DND-41 (cell line): ENCODE measurements at regions not wholly inside any gene's neighbourhood (a gene's known extent, or its start where the extent isn't known, plus 50 kb on each side); places are given as distances from the start of the nearest gene placed in this dataset.
A peak's percentile ranks its signal among the peaks of the same experiment; 100 is the strongest.

Source experiments
- ATAC-seq: fragments of 200-7000 bp; cut with Tn5 transposase; 3 replicates; pipeline ENCODE4 v1.9.1; 2021; ENCODE audit warnings: low read depth; ENCODE audit not compliant: insufficient read depth
- DNase-seq: peaks from one replicate; pipeline ENCODE4 v3.0.0-alpha.2; 2020
- H2AFZ ChIP-seq: 2 replicates; pipeline ENCODE4 v1.6.0; 2012; ENCODE audit warnings: low read depth, low read length
- H3K27ac ChIP-seq: 2 replicates; pipeline ENCODE4 v1.5.1; 2012; ENCODE audit warnings: low read length, inconsistent platforms
- H3K27me3 ChIP-seq: fragments of 200-600 bp; sonication (generic); 2 replicates; pipeline ENCODE4 v1.6.0; 2012; ENCODE audit warnings: low read length, mild to moderate bottlenecking, inconsistent platforms; ENCODE audit not compliant: insufficient read depth, poor library complexity
- H3K36me3 ChIP-seq: 2 replicates; pipeline ENCODE4 v1.5.1; 2012; ENCODE audit warnings: low read length, inconsistent platforms; ENCODE audit not compliant: insufficient read depth
- H3K4me1 ChIP-seq: 2 replicates; pipeline ENCODE4 v1.5.1; 2012; ENCODE audit warnings: mild to moderate bottlenecking, low read length; ENCODE audit not compliant: insufficient read depth
- H3K4me2 ChIP-seq: 2 replicates; pipeline ENCODE4 v1.6.0; 2012; ENCODE audit warnings: mild to moderate bottlenecking, moderate library complexity, low read length, inconsistent platforms; ENCODE audit not compliant: insufficient read depth
- H3K4me3 ChIP-seq, 2 experiments: fragments of 200-600 bp in 1 of 2; shearing (Covaris generic) in 1 of 2; 2 replicates each; pipeline ENCODE4 v1.5.1; 2012 to 2016; ENCODE audit warnings: inconsistent platforms in 2 of 2, low read length in 2 of 2, mild to moderate bottlenecking in 2 of 2, low read depth in 1 of 2, moderate library complexity in 1 of 2
- H3K79me2 ChIP-seq: 2 replicates; pipeline ENCODE4 v1.6.0; 2012; ENCODE audit warnings: low read length, inconsistent platforms; ENCODE audit not compliant: insufficient read depth
- H3K9ac ChIP-seq: 2 replicates; pipeline ENCODE4 v1.6.0; 2012; ENCODE audit warnings: low read depth, mild to moderate bottlenecking, inconsistent platforms, low read length, moderate library complexity
- H3K9me3 ChIP-seq: 2 replicates; pipeline ENCODE4 v1.5.1; 2012; ENCODE audit warnings: low read length, moderate library complexity, mild to moderate bottlenecking, inconsistent platforms; ENCODE audit not compliant: insufficient read depth, severe bottlenecking
- H4K20me1 ChIP-seq: 2 replicates; pipeline ENCODE4 v1.6.0; 2012; ENCODE audit warnings: low read length; ENCODE audit not compliant: insufficient read depth
- EZH2 ChIP-seq: IDR thresholded peaks from 3 replicates; pipeline ENCODE4 v1.6.1; 2012; ENCODE audit warnings: borderline replicate concordance, low read depth, mild to moderate bottlenecking, moderate library complexity, low read length, inconsistent platforms; ENCODE audit not compliant: severe bottlenecking
- TF ChIP-seq, protein P1 (sequence below): IDR thresholded peaks from 2 replicates; pipeline ENCODE4 v1.5.1; 2012; ENCODE audit warnings: borderline replicate concordance, low read length, moderate library complexity, mild to moderate bottlenecking; ENCODE audit not compliant: poor library complexity, severe bottlenecking; ENCODE audit errors: extremely low read depth

GRCh38 chr2:45083175-45083574, 73.9 kb upstream of the SIX2 start:
- peak overlapping the region; percentile 11; the same call in 1 of the 2 replicates for H3K9ac ChIP-seq
- H3K4me3 ChIP-seq: no peak overlapping the region
- H3K27me3 ChIP-seq: no peaks in the 10 kb centered on the region
- no peaks in the 10 kb centered on the region for H4K20me1 ChIP-seq
- DNase-seq: peak; percentile 53
- peak overlapping the region; percentile 68 for H3K27ac ChIP-seq
- H3K4me1 ChIP-seq: peaks cover 19% of the 10 kb centered on the region
- peak overlapping the region; percentile 50; the same call in 1 of the 2 replicates for H2AFZ ChIP-seq
- no peaks in the 10 kb centered on the region for H3K36me3 ChIP-seq
- TF ChIP-seq, protein P1, sequence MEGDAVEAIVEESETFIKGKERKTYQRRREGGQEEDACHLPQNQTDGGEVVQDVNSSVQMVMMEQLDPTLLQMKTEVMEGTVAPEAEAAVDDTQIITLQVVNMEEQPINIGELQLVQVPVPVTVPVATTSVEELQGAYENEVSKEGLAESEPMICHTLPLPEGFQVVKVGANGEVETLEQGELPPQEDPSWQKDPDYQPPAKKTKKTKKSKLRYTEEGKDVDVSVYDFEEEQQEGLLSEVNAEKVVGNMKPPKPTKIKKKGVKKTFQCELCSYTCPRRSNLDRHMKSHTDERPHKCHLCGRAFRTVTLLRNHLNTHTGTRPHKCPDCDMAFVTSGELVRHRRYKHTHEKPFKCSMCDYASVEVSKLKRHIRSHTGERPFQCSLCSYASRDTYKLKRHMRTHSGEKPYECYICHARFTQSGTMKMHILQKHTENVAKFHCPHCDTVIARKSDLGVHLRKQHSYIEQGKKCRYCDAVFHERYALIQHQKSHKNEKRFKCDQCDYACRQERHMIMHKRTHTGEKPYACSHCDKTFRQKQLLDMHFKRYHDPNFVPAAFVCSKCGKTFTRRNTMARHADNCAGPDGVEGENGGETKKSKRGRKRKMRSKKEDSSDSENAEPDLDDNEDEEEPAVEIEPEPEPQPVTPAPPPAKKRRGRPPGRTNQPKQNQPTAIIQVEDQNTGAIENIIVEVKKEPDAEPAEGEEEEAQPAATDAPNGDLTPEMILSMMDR: peak; percentile 62
- no peak for TF ChIP-seq EZH2
- peak overlapping the region; percentile 11 for H3K4me2 ChIP-seq
- no peaks in the 10 kb centered on the region for H3K9me3 ChIP-seq
- ATAC-seq: peak; percentile 92
- H3K79me2 ChIP-seq: no peaks in the 10 kb centered on the region

DNA sequence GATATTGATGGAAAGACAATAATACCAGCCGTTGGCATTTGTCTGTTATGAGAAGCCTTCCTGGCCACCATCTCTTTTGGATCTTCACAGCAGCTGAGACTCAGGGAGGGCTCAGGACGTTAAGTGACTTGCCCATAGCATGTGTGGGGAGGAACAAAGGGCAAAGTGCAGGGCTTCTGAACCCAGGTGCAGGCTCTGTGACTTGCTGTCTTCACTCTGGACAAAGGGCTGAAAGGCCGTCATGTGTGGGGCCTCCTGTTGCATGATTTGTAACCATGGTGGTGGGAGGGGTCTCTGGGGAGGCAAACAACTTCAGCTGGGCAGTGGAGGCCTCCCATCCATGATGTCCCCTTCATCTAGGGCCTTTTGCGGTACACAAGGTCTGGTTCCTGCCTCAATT, 65.5 kb upstream of the SIX2 start:
- Histone ChIP-seq H3K4me3 (no peak overlapping the region), H3K9me3 (no peaks in the 10 kb centered on the region), H3K79me2 (no peaks in the 10 kb centered on the region), H3K4me1 (peaks cover 15% of the 10 kb centered on the region), H2AFZ (peak overlapping the region; percentile 48; the same call in 1 of the 2 replicates), H3K27me3 (no peaks in the 10 kb centered on the region), H3K9ac (no peak overlapping the region), H4K20me1 (no peaks in the 10 kb centered on the region), H3K36me3 (no peaks in the 10 kb centered on the region), H3K4me2 (no peak overlapping the region), H3K27ac (peak overlapping the region; percentile 59; the same call in 1 of the 2 replicates)
- DNase-seq (no peak), ATAC-seq (no peak)
- TF ChIP-seq, protein P1: no peak
- no peak for TF ChIP-seq EZH2

- no peaks in the 10 kb centered on the region for H3K36me3 ChIP-seq
These were observed 63.6 kb upstream of the SIX2 start for GRCh38 chr2:45072862-45073237.

More at GRCh38 chr2:45072862-45073237, 63.6 kb upstream of the SIX2 start:
- H3K79me2 ChIP-seq: no peaks in the 10 kb centered on the region
- no peaks in the 10 kb centered on the region for H3K9me3 ChIP-seq
- H3K27ac ChIP-seq: no peak overlapping the region
- H3K4me2 ChIP-seq: no peak overlapping the region
- peaks cover 33% of the 10 kb centered on the region for H3K4me1 ChIP-seq
- H2AFZ ChIP-seq: no peak overlapping the region
- TF ChIP-seq, protein P1: no peak
- no peak for TF ChIP-seq EZH2
- no peaks in the 10 kb centered on the region for H4K20me1 ChIP-seq
- no peak for DNase-seq
- H3K27me3 ChIP-seq: no peaks in the 10 kb centered on the region
- no peak overlapping the region for H3K9ac ChIP-seq
- no peak overlapping the region for H3K4me3 ChIP-seq
- no peak for ATAC-seq
